Progenitor cell of endocrine pancreas (in vitro differentiated cells): ENCODE measurements at regions not wholly inside any gene's neighbourhood (a gene's known extent, or its start where the extent isn't known, plus 50 kb on each side); places are given as distances from the start of the nearest gene placed in this dataset.
"Not testable (repeated sequence)": the region's sequence is repeated elsewhere in the genome, so short reads cannot be mapped to it uniquely, and the experiment has no call there.

ENCODE experiments used
- DNase-seq: peaks from one replicate; pipeline ENCODE4 v3.0.0; 2021; ENCODE audit warnings: low spot score; ENCODE audit not compliant: unreplicated experiment
- H3K27ac Mint-ChIP-seq: 2 replicates; pipeline ENCODE4 v1.8.0; 2021; ENCODE audit warnings: mild to moderate bottlenecking, moderate library complexity, mixed read lengths
- H3K27me3 Mint-ChIP-seq: 2 replicates; pipeline ENCODE4 v1.8.0; 2021; ENCODE audit warnings: mixed read lengths
- H3K36me3 Mint-ChIP-seq: 2 replicates; pipeline ENCODE4 v1.8.0; 2022; ENCODE audit warnings: mixed read lengths; ENCODE audit not compliant: insufficient read depth
- H3K4me1 Mint-ChIP-seq: 2 replicates; pipeline ENCODE4 v1.8.0; 2021; ENCODE audit warnings: low read depth, mixed read lengths
- H3K4me3 Mint-ChIP-seq: 2 replicates; pipeline ENCODE4 v1.8.0; 2021; ENCODE audit warnings: low read depth, mild to moderate bottlenecking, moderate library complexity, mixed read lengths
- H3K9me3 Mint-ChIP-seq: 2 replicates; pipeline ENCODE4 v1.8.0; 2021; ENCODE audit warnings: low read depth, mixed read lengths
- TF ChIP-seq, protein P1 (sequence below): fragments of 200-600 bp; sonication (generic); IDR thresholded peaks from one replicate; pipeline ENCODE4 v1.5.0; 2021; ENCODE audit warnings: antibody characterized with exemption, mild to moderate bottlenecking; ENCODE audit not compliant: unreplicated experiment

DNA sequence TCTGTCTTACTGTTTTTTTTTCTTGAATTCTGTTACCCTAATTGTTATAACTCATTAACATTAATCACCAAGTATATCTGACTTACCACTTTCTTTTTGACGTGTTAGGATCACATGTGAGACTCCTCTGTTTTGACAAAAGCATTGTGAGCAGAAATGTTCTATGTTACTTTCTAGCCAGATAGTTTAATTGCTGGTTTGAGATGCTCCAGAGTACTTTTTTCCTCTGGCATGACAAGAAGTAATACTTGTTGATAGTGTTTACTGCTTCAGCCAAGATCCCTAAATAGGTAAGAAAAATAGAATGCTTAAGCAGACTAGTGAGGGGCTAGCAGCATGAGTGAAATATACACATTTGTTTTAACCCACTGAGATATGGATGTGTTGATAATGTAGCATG, 303.9 kb upstream of the PABPC4L start:
- Mint-ChIP-seq H3K27me3 (no peaks in the 10 kb centered on the region), H3K4me1 (peaks cover 2% of the 10 kb centered on the region), H3K27ac (no peak overlapping the region), H3K36me3 (no peaks in the 10 kb centered on the region), H3K4me3 (no peak overlapping the region), H3K9me3 (no peaks in the 10 kb centered on the region)
- no peak for DNase-seq
- TF ChIP-seq, protein P1, sequence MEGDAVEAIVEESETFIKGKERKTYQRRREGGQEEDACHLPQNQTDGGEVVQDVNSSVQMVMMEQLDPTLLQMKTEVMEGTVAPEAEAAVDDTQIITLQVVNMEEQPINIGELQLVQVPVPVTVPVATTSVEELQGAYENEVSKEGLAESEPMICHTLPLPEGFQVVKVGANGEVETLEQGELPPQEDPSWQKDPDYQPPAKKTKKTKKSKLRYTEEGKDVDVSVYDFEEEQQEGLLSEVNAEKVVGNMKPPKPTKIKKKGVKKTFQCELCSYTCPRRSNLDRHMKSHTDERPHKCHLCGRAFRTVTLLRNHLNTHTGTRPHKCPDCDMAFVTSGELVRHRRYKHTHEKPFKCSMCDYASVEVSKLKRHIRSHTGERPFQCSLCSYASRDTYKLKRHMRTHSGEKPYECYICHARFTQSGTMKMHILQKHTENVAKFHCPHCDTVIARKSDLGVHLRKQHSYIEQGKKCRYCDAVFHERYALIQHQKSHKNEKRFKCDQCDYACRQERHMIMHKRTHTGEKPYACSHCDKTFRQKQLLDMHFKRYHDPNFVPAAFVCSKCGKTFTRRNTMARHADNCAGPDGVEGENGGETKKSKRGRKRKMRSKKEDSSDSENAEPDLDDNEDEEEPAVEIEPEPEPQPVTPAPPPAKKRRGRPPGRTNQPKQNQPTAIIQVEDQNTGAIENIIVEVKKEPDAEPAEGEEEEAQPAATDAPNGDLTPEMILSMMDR: no peak

- no peaks in the 10 kb centered on the region for H3K9me3 Mint-ChIP-seq
- TF ChIP-seq, protein P1: no peak
- H3K36me3 Mint-ChIP-seq: no peaks in the 10 kb centered on the region
- no peak for DNase-seq
- H3K27me3 Mint-ChIP-seq: no peaks in the 10 kb centered on the region
- H3K27ac Mint-ChIP-seq: no peak overlapping the region
- no peak overlapping the region for H3K4me3 Mint-ChIP-seq
- H3K4me1 Mint-ChIP-seq: no peaks in the 10 kb centered on the region
Observed at GRCh38 chr4:134501973-134502643, 300.5 kb upstream of the PABPC4L start.

DNA sequence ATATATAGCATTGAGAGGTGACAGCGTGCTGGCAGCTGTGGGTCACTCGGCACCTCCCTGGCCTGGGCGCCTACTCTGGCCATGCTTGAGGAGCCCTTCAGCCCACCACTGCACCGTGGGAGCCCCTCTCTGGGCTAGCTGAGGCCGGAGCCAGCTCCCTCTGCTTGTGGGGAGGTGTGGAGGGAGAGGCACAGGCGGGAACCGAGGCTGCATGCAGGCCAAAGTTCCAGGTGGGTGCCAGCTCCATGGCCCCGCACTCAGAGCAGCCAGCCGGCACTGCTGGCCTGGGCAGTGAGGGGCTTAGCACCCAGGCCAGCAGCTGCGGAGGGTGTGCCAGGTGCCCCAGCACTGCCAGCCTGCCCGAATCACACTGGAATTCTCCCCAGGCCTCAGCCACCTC, 299.9 kb upstream of the PABPC4L start:
- H3K27ac Mint-ChIP-seq, H3K4me1 Mint-ChIP-seq, DNase-seq, H3K36me3 Mint-ChIP-seq, H3K4me3 Mint-ChIP-seq, H3K27me3 Mint-ChIP-seq, H3K9me3 Mint-ChIP-seq: not testable (repeated sequence)

- Mint-ChIP-seq H3K4me1 (no peaks in the 10 kb centered on the region), H3K36me3 (no peaks in the 10 kb centered on the region), H3K4me3 (no peak overlapping the region), H3K9me3 (no peaks in the 10 kb centered on the region), H3K27me3 (no peaks in the 10 kb centered on the region), H3K27ac (no peak overlapping the region)
- TF ChIP-seq, protein P1: no peak
- no peak for DNase-seq
Observed at GRCh38 chr4:134499074-134499473, 297.5 kb upstream of the PABPC4L start.

DNA sequence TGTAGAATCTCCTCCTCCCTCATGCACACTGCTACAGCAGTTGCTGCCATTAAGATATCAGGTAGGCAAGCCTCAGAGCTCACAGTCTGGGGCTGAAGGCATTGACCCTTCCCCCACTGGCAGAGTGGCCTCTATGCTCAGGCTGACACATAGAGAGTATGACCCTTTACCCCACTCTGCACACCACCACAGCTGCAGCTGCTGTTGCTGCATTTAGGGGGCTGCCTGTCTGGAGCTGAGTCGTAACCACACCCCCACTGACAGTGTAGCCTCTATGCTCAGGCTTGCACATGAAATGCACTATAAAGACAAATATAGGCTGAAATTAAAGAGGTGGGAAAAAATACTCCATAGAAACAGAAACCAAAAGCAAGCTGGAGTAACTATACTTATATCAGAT, 289.3 kb upstream of the PABPC4L start:
- DNase-seq: no peak
- Mint-ChIP-seq H3K27me3 (no peaks in the 10 kb centered on the region), H3K4me3 (no peak overlapping the region), H3K27ac (no peak overlapping the region), H3K36me3 (no peaks in the 10 kb centered on the region), H3K4me1 (no peaks in the 10 kb centered on the region), H3K9me3 (no peaks in the 10 kb centered on the region)
- TF ChIP-seq, protein P1: no peak

DNA sequence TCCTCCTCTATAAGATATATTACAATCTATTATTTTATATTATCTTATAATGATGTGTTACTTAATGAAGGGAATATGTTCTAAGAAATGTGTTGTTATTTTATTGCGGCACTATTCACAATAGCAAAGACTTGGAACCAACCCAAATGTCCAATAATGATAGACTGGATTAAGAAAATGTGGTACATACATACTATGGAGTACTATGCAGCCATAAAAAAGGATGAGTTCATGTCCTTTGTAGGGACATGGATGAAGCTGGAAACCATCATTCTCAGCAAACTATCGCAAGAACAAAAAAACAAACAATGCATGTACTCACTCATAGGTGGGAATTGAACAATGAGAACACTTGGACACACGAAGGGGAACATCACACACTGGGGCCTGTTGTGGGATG, 281.9 kb upstream of the PABPC4L start:
- not testable (repeated sequence) for H3K4me3 Mint-ChIP-seq, H3K27me3 Mint-ChIP-seq, H3K27ac Mint-ChIP-seq, DNase-seq, H3K4me1 Mint-ChIP-seq, H3K36me3 Mint-ChIP-seq
- H3K9me3 Mint-ChIP-seq: peaks cover 20% of the 10 kb centered on the region
